GM20431 (cell line): ENCODE measurements at regions not wholly inside any gene's neighbourhood (a gene's known extent, or its start where the extent isn't known, plus 50 kb on each side); places are given as distances from the start of the nearest gene placed in this dataset.

Source experiments
- in situ Hi-C: fragments of 300-500 bp; cut with MseI, MboI; formaldehyde crosslinking; loops from one replicate; pipeline ENCODE4 v1.15.0; 2020; ENCODE audit warnings: low sequenced_read_pairs; ENCODE audit not compliant: unreplicated experiment

GRCh38 chr21:35215870-35216269 lies 166.8 kb upstream of the RUNX1 start:
- in situ Hi-C loops: no loop called here

GRCh38 chr21:35212393-35213127 lies 163.5 kb upstream of the RUNX1 start:
- in situ Hi-C loops: no loop called here

GRCh38 chr21:35211782-35212181 lies 162.7 kb upstream of the RUNX1 start:
- in situ Hi-C loops: no loop called here

GRCh38 chr21:35210093-35210492 lies 161.0 kb upstream of the RUNX1 start:
- in situ Hi-C loops: no loop called here

GRCh38 chr21:35208810-35209517 lies 159.9 kb upstream of the RUNX1 start:
- in situ Hi-C loops: no loop called here

GRCh38 chr21:35208104-35208503 lies 159.0 kb upstream of the RUNX1 start:
- in situ Hi-C loops: no loop called here

GRCh38 chr21:35207322-35207721 lies 158.2 kb upstream of the RUNX1 start:
- in situ Hi-C loops: no loop called here

- in situ Hi-C loops: no loop called here
These were observed 157.3 kb upstream of the RUNX1 start for GRCh38 chr21:35206141-35207125.

- in situ Hi-C loops: no loop called here
These were observed 155.9 kb upstream of the RUNX1 start for GRCh38 chr21:35204850-35205541.

GRCh38 chr21:35204125-35204524 lies 155.0 kb upstream of the RUNX1 start:
- in situ Hi-C loops: no loop called here

- in situ Hi-C loops: no loop called here
These were observed 154.2 kb upstream of the RUNX1 start for GRCh38 chr21:35203093-35203977.

- in situ Hi-C loops: no loop called here
These were observed 153.3 kb upstream of the RUNX1 start for GRCh38 chr21:35202431-35202830.

GRCh38 chr21:35201799-35202198 lies 152.7 kb upstream of the RUNX1 start:
- in situ Hi-C loops: no loop called here

- in situ Hi-C loops: no loop called here
These were observed 152.2 kb upstream of the RUNX1 start for GRCh38 chr21:35201288-35201687.

- in situ Hi-C loops: no loop called here
These were observed 150.6 kb upstream of the RUNX1 start for GRCh38 chr21:35199733-35200015.

GRCh38 chr21:35198982-35199732 lies 150.1 kb upstream of the RUNX1 start:
- in situ Hi-C loops: no loop called here

GRCh38 chr21:35198565-35198964 lies 149.5 kb upstream of the RUNX1 start:
- in situ Hi-C loops: no loop called here

GRCh38 chr21:35197992-35198431 lies 148.9 kb upstream of the RUNX1 start:
- in situ Hi-C loops: no loop called here
